ENCODE measurements at regions not wholly inside any gene's neighbourhood (a gene's known extent, or its start where the extent isn't known, plus 50 kb on each side); places are given as distances from the start of the nearest gene placed in this dataset.
A peak's percentile ranks its signal among the peaks of the same experiment; 100 is the strongest.

DNA sequence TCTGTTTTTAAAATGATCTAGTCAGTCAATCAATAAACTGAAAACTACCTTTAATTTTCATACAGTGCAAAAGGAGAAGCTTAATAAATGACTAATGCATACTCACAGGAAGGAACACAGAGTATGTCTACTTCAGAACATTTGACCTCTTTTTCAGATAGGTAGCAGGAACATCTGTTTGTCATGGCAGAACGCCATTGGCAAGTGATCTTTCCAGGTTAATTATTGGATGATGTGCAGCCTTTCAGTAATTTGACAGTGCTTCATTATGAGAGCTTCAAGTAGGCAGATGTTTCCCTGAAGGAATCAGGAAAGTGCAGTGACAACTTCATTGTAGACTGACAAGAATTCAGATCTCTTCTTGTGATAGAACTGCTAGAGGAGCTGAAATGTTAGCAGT is 325.0 kb downstream of the OTOL1 start:
- DNase-seq, result no peak

DNA sequence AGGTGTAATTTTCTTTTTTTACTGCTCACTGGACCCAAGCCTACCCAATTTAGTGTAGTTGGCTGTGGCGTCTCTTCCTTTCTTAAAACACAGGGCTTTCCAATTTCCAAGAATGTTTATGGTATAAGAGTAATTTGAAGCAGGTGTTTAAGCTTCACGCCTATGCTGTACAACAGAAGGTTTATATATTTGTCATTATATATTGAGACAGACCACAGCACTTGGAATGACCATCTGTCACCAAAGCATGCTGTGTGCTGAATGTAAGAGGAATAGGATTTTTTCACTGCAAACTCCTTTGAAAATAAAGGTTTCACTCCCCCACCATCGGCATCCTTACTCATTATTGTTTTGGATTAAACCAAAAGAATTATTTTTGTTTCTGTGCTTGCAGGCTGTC is 325.7 kb downstream of the OTOL1 start:
- DNase-seq, result no peak

DNA sequence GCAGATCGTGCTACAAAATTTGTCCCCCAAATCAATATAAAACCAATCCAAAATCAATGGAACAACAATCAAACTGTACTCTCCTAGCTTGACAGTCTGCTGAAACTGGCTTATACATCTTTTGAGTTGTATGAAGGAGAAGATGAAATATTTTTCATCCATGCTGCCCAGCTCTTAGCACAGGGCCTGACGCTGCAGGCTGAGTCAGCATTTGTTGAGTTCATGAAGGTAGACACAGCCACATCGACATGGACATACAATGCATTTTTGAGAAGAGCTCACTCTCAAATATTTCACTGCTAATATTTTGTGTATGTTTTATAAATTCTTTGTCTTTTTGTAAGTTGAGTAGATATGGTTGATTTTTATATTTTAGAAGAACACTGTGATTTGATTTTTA is 327.3 kb downstream of the OTOL1 start:
- no peak for DNase-seq

DNA sequence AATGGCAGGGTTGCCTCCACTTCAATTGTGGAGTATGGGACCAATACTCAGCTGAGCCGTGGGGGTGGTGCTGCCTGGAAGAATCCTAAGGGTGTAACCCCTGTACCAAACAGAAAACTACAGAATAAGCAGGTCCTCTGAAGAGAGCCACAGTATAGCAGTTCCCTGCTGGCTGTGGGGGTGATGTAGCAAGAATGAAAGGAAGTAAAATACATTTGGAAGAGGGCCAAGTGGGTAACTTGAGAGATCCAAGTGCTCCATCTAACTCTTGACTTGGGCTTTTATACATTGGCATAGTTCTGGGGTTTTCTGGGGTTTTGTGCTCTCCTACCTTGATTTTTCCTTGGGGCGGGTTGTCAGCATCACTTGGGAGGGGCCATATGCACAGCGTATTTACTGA is 341.4 kb downstream of the OTOL1 start:
- no peak for DNase-seq

DNA sequence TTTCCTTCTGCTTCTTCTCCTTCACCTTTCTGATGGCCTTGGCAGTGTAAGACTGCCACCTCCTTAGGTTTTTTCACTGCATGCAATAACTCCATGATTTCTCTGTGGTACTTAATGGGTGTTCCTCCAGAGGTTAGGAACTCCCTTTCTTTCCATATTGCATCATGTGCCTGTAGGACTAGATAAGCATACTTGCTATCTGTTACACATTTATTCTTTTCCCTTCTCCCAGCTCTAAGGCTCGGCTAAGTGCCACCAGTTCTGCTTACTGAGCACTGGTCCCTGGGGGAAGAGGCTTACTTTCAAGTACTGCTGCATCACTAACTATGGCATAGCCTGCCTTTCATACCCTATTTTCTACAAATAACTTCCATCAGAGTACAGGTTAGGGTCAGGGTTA is 351.8 kb downstream of the OTOL1 start:
- DNase-seq, result no peak

DNA sequence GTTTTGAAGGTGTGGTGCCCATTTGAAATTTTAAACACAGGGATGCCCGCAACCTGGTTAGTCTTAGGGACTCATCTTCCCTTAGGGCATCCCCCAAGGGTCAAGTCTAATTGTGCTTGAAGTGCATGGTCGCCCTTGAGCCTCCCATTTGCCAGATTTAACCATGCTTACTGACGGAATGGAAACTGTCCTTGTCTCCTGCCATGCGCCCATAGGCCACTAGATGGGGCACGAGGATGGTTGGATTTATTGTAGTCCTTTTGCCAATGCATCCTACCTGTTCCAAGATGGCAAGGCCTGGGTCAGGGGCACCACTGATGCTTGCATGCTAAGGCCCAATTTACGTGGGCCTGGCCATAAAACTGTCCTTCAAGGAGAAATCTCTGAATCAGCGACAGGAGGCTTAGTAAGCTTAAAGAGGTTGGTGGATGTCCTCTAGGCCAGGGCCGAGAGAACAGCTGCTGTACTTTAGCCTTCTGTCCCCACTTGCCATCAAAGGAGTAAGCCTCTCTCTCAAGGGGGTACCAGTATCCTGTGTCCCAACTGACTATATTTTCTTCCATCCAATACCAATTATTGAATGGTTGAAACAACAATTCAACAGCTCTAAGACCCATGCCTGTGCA is 355.4 kb downstream of the OTOL1 start:
- peak; percentile 73 for DNase-seq

GRCh38 chr3:161852744-161853143 is 356.1 kb downstream of the OTOL1 start:
- DNase-seq, result no peak

DNA sequence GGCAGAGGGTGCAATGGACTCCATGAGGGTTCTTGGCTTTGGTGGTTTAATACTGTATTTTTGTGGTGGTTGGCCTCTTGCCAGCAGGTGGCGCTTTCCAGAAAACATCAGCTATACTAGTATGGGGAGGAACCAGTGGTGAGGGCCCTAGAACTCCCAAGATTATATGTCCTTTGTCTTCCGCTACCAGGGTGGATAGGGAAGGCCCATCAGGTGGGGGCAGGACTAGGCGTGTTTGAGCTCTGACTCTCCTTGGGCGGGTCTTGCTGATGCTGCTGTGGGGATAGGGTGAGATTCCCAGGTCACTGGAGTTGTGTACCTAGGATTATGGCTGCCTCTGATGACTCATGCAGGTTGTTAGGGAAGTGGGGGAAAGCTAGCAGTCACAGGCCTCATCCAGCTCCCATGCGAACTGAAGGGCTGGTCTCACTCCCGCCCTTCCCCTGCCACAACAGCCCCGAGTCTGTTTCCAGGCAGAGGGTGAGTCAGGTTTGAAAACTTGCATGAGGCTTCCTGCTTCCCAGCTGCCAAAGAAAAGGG is 357.7 kb downstream of the OTOL1 start:
- peak; percentile 54 for DNase-seq

- no peak for DNase-seq
These were observed 362.4 kb downstream of the OTOL1 start for GRCh38 chr3:161859057-161859456.

DNA sequence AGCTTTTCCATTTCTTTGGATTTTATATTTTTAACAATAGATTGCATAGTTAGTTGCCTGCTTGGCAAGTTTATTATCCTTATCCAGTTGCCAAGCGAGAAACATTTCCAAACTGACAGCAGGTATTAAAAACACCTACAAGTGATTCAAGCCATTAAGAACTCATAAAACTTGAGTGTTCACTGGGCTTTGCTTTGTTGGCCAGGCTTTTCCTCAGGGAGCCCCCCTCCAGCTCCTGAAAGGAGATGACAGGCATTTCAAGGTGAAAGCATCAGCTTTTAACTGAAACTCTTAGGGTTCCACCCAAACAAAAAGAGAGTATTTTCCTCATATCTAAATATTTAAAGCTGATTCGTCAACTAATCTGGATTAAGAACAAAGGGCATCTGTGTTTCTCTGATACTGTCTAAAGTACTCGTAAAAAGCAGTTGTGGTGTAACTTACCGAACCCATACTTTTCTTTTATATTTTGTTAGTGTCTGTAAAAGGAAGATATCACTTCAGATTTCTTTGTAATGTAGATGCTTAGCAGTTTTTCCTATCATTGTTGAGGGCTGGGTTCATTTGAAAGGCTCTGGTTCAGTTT is 363.4 kb downstream of the OTOL1 start:
- no peak for DNase-seq

DNA sequence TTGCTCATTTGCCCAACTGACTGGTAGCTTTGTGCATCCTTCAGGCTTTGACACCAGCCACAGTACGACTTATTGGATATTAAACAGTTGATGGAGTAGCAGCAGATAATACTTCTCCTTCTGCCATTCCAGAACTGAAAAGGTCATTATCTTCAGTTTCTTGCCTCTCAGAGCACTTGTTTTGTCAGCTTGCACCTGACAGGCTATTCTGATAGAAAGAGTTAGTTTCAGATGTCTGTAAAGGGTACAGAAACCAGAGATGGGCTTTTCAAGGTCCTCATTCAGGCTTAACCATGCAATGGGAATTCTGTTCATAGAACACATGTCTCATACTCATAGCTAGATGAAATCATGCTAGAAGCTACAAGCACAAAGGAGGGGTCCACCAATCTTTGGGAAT is 367.2 kb downstream of the OTOL1 start:
- no peak for DNase-seq

GRCh38 chr3:161866176-161866575 is 369.6 kb downstream of the OTOL1 start:
- DNase-seq, result no peak

DNA sequence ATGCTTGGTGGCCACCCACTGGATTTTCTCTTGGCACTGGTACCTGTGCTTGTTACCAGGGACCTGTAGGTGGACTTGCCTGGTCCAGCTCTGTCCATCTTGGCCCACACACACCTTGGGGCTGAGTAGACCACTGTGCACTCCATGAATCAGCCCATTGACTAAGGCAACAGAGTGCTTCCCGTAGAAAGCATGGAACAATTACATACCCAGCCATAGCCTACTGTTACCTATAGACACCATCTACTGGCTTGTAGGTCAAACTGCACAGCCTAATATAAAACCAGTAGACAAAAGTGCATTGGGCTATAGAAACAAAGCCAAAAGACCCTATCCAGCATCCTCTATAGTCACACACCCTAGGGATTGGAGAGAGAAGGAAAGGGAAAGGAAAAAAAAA is 378.9 kb downstream of the OTOL1 start:
- no peak for DNase-seq

- DNase-seq, result no peak
These were observed 382.9 kb downstream of the OTOL1 start for GRCh38 chr3:161879470-161879869.

DNA sequence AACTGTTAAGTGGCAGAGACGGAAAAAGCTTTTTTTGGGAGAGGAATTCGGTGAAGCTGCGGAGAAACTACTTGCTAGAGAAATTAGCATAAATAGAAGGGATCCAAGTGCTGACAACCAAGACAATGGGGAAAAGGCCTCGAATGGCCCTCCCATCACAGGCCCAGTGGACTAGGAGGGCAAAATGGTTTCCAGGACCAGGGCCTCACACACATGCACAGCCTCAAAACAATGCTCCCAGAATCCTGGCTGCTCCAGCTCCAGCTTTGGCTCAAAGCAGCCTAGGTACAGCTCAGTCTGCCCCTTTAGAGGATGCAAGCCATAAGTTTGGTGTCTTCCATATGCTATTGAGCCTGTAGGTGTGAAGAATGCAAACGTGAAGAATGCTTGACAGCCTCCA is 388.2 kb downstream of the OTOL1 start:
- DNase-seq, result no peak

GRCh38 chr3:161890147-161890625 is 393.6 kb downstream of the OTOL1 start:
- DNase-seq, result no peak

GRCh38 chr3:161893972-161894371 is 397.4 kb downstream of the OTOL1 start:
- no peak for DNase-seq

- no peak for DNase-seq
These were observed 398.0 kb downstream of the OTOL1 start for GRCh38 chr3:161894657-161895056.

GRCh38 chr3:161905520-161906132 is 409.0 kb downstream of the OTOL1 start:
- no peak for DNase-seq

GRCh38 chr3:161913786-161914389 is 417.3 kb downstream of the OTOL1 start:
- DNase-seq, result no peak

DNA sequence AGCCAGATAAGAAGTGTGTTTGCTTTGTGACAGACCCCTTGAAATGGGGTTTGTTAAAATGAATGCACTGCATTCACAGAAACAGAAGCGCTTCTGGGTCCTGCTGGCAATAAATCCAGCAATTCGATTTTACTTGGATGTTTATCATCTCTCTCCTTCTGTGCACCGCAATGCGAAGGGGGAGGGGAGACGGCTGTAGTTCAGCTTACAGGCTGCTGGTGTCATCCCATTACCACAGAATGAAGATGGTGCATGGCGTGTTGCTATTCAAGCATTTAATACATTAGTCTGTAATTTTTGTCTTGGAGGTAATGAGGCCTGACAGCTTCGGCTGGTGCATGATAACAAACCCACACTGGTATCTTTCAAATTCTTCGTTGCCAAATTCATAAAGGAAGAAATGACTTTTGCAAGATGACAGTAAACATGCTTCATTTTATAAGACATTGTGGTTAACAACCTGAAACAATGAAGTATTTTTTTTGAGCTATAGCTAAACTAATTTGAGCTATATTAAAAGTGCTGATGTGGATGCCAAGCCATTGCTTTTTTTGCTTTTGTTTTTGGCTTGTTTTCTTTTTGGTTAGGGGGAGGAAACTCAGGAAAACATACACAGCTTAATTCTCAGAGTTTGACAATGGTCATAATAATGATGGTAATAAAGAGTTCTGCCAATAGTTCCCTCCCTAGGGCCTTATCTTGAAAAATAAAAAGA is 418.3 kb downstream of the OTOL1 start:
- DNase-seq, result peak; percentile 15

- DNase-seq, result no peak
These were observed 418.8 kb downstream of the OTOL1 start for GRCh38 chr3:161915418-161915750.

DNA sequence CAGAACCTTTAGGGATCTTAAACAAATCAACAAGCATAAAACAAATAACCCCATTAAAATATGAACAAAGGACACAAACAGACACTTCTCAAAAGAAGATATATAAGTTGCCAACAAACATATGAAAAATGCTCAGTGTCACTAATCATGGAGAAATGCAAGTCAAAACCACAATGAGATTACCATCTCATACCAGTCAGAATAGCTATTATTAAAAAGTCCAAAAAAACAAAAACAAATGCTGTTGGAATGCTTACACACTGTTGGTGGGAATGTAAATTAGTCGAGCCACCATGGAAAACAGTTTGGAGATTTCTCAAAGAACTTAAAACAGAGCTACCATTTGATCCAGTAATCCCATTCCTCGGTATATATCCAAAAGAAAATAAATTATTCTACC is 423.6 kb downstream of the OTOL1 start:
- no peak for DNase-seq
